ENCODE measurements at regions not wholly inside any gene's neighbourhood (a gene's known extent, or its start where the extent isn't known, plus 50 kb on each side); places are given as distances from the start of the nearest gene placed in this dataset.
A peak's percentile ranks its signal among the peaks of the same experiment; 100 is the strongest.

- Histone ChIP-seq H3K9me3 (ENCODE audit: low read depth, low read length) (no peaks in the 10 kb centered on the region), H3K79me2 (ENCODE audit: insufficient read depth, low read length) (no peaks in the 10 kb centered on the region), H3K4me1 (ENCODE audit: insufficient read depth, low read length) (peaks cover 28% of the 10 kb centered on the region), H3K27ac (ENCODE audit: low read depth, low read length) (peak overlapping the region; percentile 63), H4K20me1 (ENCODE audit: insufficient read depth, low read length) (no peaks in the 10 kb centered on the region), H3K4me3 (ENCODE audit: insufficient read depth, low read length) (no peak overlapping the region), H3K27me3 (ENCODE audit: insufficient read depth, low read length) (no peaks in the 10 kb centered on the region), H2AFZ (ENCODE audit: low read length) (no peak overlapping the region), H3K4me2 (ENCODE audit: insufficient read depth, low read length) (peak overlapping the region; percentile 71), H3K36me3 (ENCODE audit: insufficient read depth, low read length) (no peaks in the 10 kb centered on the region)
- DNase-seq (ENCODE audit: insufficient read length, low spot score, missing footprints) = no peak
- TF ChIP-seq, protein P1, sequence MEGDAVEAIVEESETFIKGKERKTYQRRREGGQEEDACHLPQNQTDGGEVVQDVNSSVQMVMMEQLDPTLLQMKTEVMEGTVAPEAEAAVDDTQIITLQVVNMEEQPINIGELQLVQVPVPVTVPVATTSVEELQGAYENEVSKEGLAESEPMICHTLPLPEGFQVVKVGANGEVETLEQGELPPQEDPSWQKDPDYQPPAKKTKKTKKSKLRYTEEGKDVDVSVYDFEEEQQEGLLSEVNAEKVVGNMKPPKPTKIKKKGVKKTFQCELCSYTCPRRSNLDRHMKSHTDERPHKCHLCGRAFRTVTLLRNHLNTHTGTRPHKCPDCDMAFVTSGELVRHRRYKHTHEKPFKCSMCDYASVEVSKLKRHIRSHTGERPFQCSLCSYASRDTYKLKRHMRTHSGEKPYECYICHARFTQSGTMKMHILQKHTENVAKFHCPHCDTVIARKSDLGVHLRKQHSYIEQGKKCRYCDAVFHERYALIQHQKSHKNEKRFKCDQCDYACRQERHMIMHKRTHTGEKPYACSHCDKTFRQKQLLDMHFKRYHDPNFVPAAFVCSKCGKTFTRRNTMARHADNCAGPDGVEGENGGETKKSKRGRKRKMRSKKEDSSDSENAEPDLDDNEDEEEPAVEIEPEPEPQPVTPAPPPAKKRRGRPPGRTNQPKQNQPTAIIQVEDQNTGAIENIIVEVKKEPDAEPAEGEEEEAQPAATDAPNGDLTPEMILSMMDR (IDR thresholded peaks at IDR 0.05; ENCODE audit: extremely low read depth, low read depth, low read length) = no peak
Observed at GRCh38 chr1:198101716-198102453, 54.9 kb upstream of the NEK7 start.

GRCh38 chr1:198102454-198102827 is 54.4 kb upstream of the NEK7 start:
- peak; percentile 27 for DNase-seq (ENCODE audit: insufficient read length, low spot score, missing footprints)
- H3K27ac ChIP-seq (ENCODE audit: low read depth, low read length) = peak overlapping the region; percentile 63
- H3K4me2 ChIP-seq (ENCODE audit: insufficient read depth, low read length) = peak overlapping the region; percentile 71
- no peak overlapping the region for H3K4me3 ChIP-seq (ENCODE audit: insufficient read depth, low read length)
- H3K9me3 ChIP-seq (ENCODE audit: low read depth, low read length) = no peaks in the 10 kb centered on the region
- H3K36me3 ChIP-seq (ENCODE audit: insufficient read depth, low read length) = no peaks in the 10 kb centered on the region
- peaks cover 33% of the 10 kb centered on the region for H3K4me1 ChIP-seq (ENCODE audit: insufficient read depth, low read length)
- no peaks in the 10 kb centered on the region for H3K27me3 ChIP-seq (ENCODE audit: insufficient read depth, low read length)
- H2AFZ ChIP-seq (ENCODE audit: low read length) = peak overlapping the region; percentile 65
- TF ChIP-seq, protein P1 (IDR thresholded peaks at IDR 0.05; ENCODE audit: extremely low read depth, low read depth, low read length) = no peak
- no peaks in the 10 kb centered on the region for H4K20me1 ChIP-seq (ENCODE audit: insufficient read depth, low read length)
- H3K79me2 ChIP-seq (ENCODE audit: insufficient read depth, low read length) = no peaks in the 10 kb centered on the region

GRCh38 chr1:198105185-198105584 is 51.6 kb upstream of the NEK7 start:
- H2AFZ ChIP-seq (ENCODE audit: low read length) = no peak overlapping the region
- no peaks in the 10 kb centered on the region for H3K9me3 ChIP-seq (ENCODE audit: low read depth, low read length)
- H4K20me1 ChIP-seq (ENCODE audit: insufficient read depth, low read length) = no peaks in the 10 kb centered on the region
- H3K27ac ChIP-seq (ENCODE audit: low read depth, low read length) = no peak overlapping the region
- H3K27me3 ChIP-seq (ENCODE audit: insufficient read depth, low read length) = no peaks in the 10 kb centered on the region
- TF ChIP-seq, protein P1 (IDR thresholded peaks at IDR 0.05; ENCODE audit: extremely low read depth, low read depth, low read length) = no peak
- H3K4me3 ChIP-seq (ENCODE audit: insufficient read depth, low read length) = no peak overlapping the region
- peaks cover 43% of the 10 kb centered on the region for H3K4me1 ChIP-seq (ENCODE audit: insufficient read depth, low read length)
- H3K4me2 ChIP-seq (ENCODE audit: insufficient read depth, low read length) = no peak overlapping the region
- DNase-seq (ENCODE audit: insufficient read length, low spot score, missing footprints) = no peak
- H3K79me2 ChIP-seq (ENCODE audit: insufficient read depth, low read length) = no peaks in the 10 kb centered on the region
- H3K36me3 ChIP-seq (ENCODE audit: insufficient read depth, low read length) = no peaks in the 10 kb centered on the region

- H3K9me3 ChIP-seq (ENCODE audit: low read depth, low read length) = no peaks in the 10 kb centered on the region
- no peaks in the 10 kb centered on the region for H3K36me3 ChIP-seq (ENCODE audit: insufficient read depth, low read length)
- no peak overlapping the region for H3K4me3 ChIP-seq (ENCODE audit: insufficient read depth, low read length)
- no peaks in the 10 kb centered on the region for H3K27me3 ChIP-seq (ENCODE audit: insufficient read depth, low read length)
- peak overlapping the region; percentile 14 for H3K27ac ChIP-seq (ENCODE audit: low read depth, low read length)
- no peak overlapping the region for H3K4me2 ChIP-seq (ENCODE audit: insufficient read depth, low read length)
- no peaks in the 10 kb centered on the region for H4K20me1 ChIP-seq (ENCODE audit: insufficient read depth, low read length)
- peaks cover 43% of the 10 kb centered on the region for H3K4me1 ChIP-seq (ENCODE audit: insufficient read depth, low read length)
- TF ChIP-seq, protein P1 (IDR thresholded peaks at IDR 0.05; ENCODE audit: extremely low read depth, low read depth, low read length) = no peak
- no peak for DNase-seq (ENCODE audit: insufficient read length, low spot score, missing footprints)
- no peak overlapping the region for H2AFZ ChIP-seq (ENCODE audit: low read length)
- no peaks in the 10 kb centered on the region for H3K79me2 ChIP-seq (ENCODE audit: insufficient read depth, low read length)
Observed at GRCh38 chr1:198106011-198106410, 50.8 kb upstream of the NEK7 start.

Measured in osteoblast (primary cell).